ENCODE measurements at regions not wholly inside any gene's neighbourhood (a gene's known extent, or its start where the extent isn't known, plus 50 kb on each side); places are given as distances from the start of the nearest gene placed in this dataset.

DNA sequence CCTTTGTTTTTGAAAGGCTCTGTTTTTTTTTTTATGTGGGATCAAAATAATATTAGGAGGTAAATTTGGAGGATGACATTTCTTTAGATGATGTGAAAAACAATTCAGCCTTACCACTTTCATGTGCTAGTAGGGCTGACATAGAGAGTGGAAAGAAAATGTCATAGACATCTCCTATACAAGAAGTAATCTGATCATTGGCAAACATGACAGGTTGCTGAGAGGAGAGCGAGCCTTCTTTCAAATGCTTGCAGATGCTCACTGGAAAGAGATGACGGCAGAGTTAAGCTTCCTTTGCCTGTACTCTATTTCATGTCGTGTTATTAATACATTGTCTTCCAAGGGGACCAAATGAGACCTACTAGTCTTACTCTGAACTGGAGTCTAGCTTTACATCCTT lies 160.1 kb upstream of the DAP start:
- H3K4me3 ChIP-seq (ENCODE audit: low read length) = no peak overlapping the region
- no peaks in the 10 kb centered on the region for H3K9me3 Mint-ChIP-seq
- no peaks in the 10 kb centered on the region for H3K36me3 ChIP-seq (ENCODE audit: control insufficient read depth, insufficient read depth, low read length)
- H3K36me3 Mint-ChIP-seq = no peaks in the 10 kb centered on the region
- H3K4me1 ChIP-seq (ENCODE audit: control insufficient read depth, insufficient read depth, low read length) = no peaks in the 10 kb centered on the region
- H3K4me1 Mint-ChIP-seq = no peaks in the 10 kb centered on the region
- H3K9me3 ChIP-seq (ENCODE audit: control insufficient read depth, insufficient read depth, low read length) = no peaks in the 10 kb centered on the region
- H3K4me3 Mint-ChIP-seq = no peak overlapping the region
- no peak for ATAC-seq
- intact Hi-C loops (cut with micrococcal nuclease) = no loop called here
- 88% methylated on average over 3 of the region's 3 CpGs for WGBS (ENCODE audit: insufficient coverage)
- H3K27me3 Mint-ChIP-seq (ENCODE audit: low read depth in 2 of 2) = peaks cover 3 to 11% of the 10 kb centered on the region in 2 donors
- TF ChIP-seq, protein P1, sequence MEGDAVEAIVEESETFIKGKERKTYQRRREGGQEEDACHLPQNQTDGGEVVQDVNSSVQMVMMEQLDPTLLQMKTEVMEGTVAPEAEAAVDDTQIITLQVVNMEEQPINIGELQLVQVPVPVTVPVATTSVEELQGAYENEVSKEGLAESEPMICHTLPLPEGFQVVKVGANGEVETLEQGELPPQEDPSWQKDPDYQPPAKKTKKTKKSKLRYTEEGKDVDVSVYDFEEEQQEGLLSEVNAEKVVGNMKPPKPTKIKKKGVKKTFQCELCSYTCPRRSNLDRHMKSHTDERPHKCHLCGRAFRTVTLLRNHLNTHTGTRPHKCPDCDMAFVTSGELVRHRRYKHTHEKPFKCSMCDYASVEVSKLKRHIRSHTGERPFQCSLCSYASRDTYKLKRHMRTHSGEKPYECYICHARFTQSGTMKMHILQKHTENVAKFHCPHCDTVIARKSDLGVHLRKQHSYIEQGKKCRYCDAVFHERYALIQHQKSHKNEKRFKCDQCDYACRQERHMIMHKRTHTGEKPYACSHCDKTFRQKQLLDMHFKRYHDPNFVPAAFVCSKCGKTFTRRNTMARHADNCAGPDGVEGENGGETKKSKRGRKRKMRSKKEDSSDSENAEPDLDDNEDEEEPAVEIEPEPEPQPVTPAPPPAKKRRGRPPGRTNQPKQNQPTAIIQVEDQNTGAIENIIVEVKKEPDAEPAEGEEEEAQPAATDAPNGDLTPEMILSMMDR (IDR thresholded peaks at IDR 0.05) = no peak
- DNase-seq = no peak
- no peak overlapping the region for H3K27ac Mint-ChIP-seq
- H3K27ac ChIP-seq (ENCODE audit: low read length) = no peak overlapping the region
- no peaks in the 10 kb centered on the region for H3K27me3 ChIP-seq (ENCODE audit: control insufficient read depth, insufficient read depth, low read length)

DNA sequence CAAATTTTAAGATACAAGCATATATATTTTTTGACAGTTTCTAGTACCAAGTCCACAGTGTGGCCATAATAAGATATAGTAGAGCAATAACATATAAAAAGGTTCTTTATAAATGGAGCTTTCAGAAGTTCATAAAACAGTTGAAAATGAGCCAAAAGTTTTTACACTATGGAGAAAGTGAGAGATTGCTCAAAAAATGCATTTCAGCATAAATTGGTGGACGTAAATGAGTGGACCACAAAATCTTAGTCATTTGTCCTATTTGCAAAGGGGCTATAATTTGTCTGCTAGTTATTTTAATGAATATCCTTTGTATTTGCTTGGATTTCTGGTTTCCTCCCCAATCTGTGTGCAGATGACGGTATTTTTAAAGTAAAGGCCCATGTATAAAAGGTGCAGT lies 159.4 kb upstream of the DAP start:
- Mint-ChIP-seq H3K27me3 (ENCODE audit: low read depth in 2 of 2) (peaks cover 3 to 11% of the 10 kb centered on the region in 2 donors), H3K27ac (no peak overlapping the region), H3K9me3 (no peaks in the 10 kb centered on the region), H3K4me1 (no peaks in the 10 kb centered on the region), H3K36me3 (no peaks in the 10 kb centered on the region), H3K4me3 (no peak overlapping the region)
- H3K4me1 ChIP-seq (ENCODE audit: control insufficient read depth, insufficient read depth, low read length) = no peaks in the 10 kb centered on the region
- intact Hi-C loops (cut with micrococcal nuclease) = no loop called here
- ATAC-seq (no peak), DNase-seq (no peak)
- TF ChIP-seq, protein P1 (IDR thresholded peaks at IDR 0.05) = no peak
- H3K27ac ChIP-seq (ENCODE audit: low read length) = no peak overlapping the region
- H3K36me3 ChIP-seq (ENCODE audit: control insufficient read depth, insufficient read depth, low read length) = no peaks in the 10 kb centered on the region
- no peaks in the 10 kb centered on the region for H3K27me3 ChIP-seq (ENCODE audit: control insufficient read depth, insufficient read depth, low read length)
- no peak overlapping the region for H3K4me3 ChIP-seq (ENCODE audit: low read length)
- H3K9me3 ChIP-seq (ENCODE audit: control insufficient read depth, insufficient read depth, low read length) = no peaks in the 10 kb centered on the region
- 83% methylated on average over 1 of the region's 2 CpGs for WGBS (ENCODE audit: insufficient coverage)

DNA sequence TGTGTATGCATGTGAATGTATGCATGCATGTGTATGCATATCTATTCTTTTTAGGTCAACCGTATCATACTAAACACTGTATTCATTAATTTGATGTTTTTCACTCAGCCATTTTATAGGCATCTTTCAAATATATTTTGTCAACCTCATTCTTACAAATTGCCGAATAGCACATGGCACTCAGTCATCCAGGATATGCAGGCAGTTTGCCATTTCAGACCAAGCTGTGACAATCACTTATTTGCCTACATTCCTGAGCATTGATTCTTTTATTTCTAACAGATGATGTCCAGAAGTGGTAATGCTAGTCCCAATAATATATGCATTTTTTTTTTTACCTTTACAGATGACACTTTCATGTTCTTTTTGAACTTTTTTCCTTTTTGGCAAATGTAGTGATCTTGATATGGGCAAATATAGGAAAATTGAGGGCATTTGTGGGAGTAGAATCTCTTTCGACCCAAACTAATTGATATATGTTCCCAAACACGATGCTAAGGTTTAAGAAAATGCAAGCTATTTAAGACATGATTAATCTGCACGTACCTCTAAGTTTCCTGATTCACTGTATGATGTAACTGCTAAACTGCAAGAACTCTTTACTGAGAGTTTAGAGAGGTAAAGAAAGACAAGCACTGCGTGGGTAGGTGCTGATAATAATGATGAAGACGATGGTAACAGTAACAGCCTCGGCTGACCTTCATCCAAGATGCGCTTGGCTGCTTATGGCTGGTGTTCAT lies 153.9 kb upstream of the DAP start:
- Histone ChIP-seq H3K4me1 (ENCODE audit: control insufficient read depth, insufficient read depth, low read length) (no peaks in the 10 kb centered on the region), H3K9me3 (ENCODE audit: control insufficient read depth, insufficient read depth, low read length) (no peaks in the 10 kb centered on the region), H3K27ac (ENCODE audit: low read length) (no peak overlapping the region), H3K36me3 (ENCODE audit: control insufficient read depth, insufficient read depth, low read length) (no peaks in the 10 kb centered on the region), H3K4me3 (ENCODE audit: low read length) (no peak overlapping the region), H3K27me3 (ENCODE audit: control insufficient read depth, insufficient read depth, low read length) (no peaks in the 10 kb centered on the region)
- Mint-ChIP-seq H3K36me3 (no peaks in the 10 kb centered on the region), H3K27me3 (ENCODE audit: low read depth in 2 of 2) (peaks cover 14 to 27% of the 10 kb centered on the region in 2 donors), H3K4me1 (no peaks in the 10 kb centered on the region), H3K27ac (no peak overlapping the region), H3K4me3 (no peak overlapping the region), H3K9me3 (peaks cover 0 to 2% of the 10 kb centered on the region in 2 donors)
- intact Hi-C loops (cut with micrococcal nuclease) = no loop called here
- ATAC-seq (no peak), DNase-seq (no peak)
- 89% methylated on average over 9 of the region's 9 CpGs for WGBS (ENCODE audit: insufficient coverage)
- TF ChIP-seq, protein P1 (IDR thresholded peaks at IDR 0.05) = no peak

DNA sequence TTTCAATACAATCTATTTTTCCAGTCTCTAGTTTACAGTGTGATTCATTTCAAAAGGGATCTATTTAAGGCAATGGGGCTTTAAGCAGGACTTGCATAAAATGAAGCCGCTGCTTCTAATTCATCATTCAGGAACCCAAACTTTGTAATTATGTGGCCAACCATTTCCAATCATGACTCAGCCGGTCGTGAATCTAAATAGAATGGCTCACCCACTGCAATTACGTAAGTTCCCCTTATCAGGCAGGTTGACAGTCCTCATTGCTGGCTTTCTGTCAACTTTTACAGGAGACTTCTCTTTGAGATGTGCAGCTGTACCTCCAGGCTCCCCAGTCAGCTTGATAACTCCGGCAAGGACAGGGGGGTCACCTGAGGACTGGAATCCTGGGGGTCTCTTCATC lies 152.8 kb upstream of the DAP start:
- TF ChIP-seq, protein P1 (IDR thresholded peaks at IDR 0.05) = no peak
- ATAC-seq = no peak
- 4% methylated on average over 5 of the region's 5 CpGs for WGBS (ENCODE audit: insufficient coverage)
- Mint-ChIP-seq H3K27ac (no peak overlapping the region), H3K9me3 (peaks cover 0 to 2% of the 10 kb centered on the region in 2 donors), H3K27me3 (ENCODE audit: low read depth in 2 of 2) (peaks cover 14 to 19% of the 10 kb centered on the region in 2 donors), H3K4me1 (no peaks in the 10 kb centered on the region), H3K36me3 (no peaks in the 10 kb centered on the region), H3K4me3 (no peak overlapping the region)
- no peaks in the 10 kb centered on the region for H3K9me3 ChIP-seq (ENCODE audit: control insufficient read depth, insufficient read depth, low read length)
- intact Hi-C loops (cut with micrococcal nuclease) = no loop called here
- peak in 1 of 2 donors; percentile 2 for DNase-seq
- no peaks in the 10 kb centered on the region for H3K27me3 ChIP-seq (ENCODE audit: control insufficient read depth, insufficient read depth, low read length)
- H3K27ac ChIP-seq (ENCODE audit: low read length) = no peak overlapping the region
- H3K4me1 ChIP-seq (ENCODE audit: control insufficient read depth, insufficient read depth, low read length) = no peaks in the 10 kb centered on the region
- no peaks in the 10 kb centered on the region for H3K36me3 ChIP-seq (ENCODE audit: control insufficient read depth, insufficient read depth, low read length)
- H3K4me3 ChIP-seq (ENCODE audit: low read length) = no peak overlapping the region
